Caco-2 (cell line): ENCODE measurements at regions not wholly inside any gene's neighbourhood (a gene's known extent, or its start where the extent isn't known, plus 50 kb on each side); places are given as distances from the start of the nearest gene placed in this dataset.

ENCODE experiments used
- BruUV-seq: library from RNA; stranded (reverse); fragments of 400-500 nt; replicated peaks from 2 replicates; lab custom pipeline; 2021; lab: Mats Ljungman, UMichigan
- CTCF ChIA-PET: fragments of 300-600 bp; sonication (Branson Sonifier 250); formaldehyde crosslinking; loops from one replicate; lab custom pipeline; 2022; ENCODE audit warnings: antibody characterized with exemption; lab: Charles Lee
- POLR2A ChIA-PET: fragments of 300-600 bp; sonication (Branson Sonifier 250); formaldehyde crosslinking; loops from one replicate; lab custom pipeline; 2022; ENCODE audit warnings: antibody characterized with exemption; lab: Charles Lee
- DNase-seq, 2 experiments: peaks; one replicate each; pipeline versions ENCODE4 v3.0.0 to v3.0.0-alpha.2; 2020 to 2022
- H3K27me3 ChIP-seq: replicated peaks from 2 replicates; pipeline ENCODE4 v1.6.0; 2011; ENCODE audit warnings: low read length; ENCODE audit not compliant: control insufficient read depth, insufficient read depth
- H3K36me3 ChIP-seq: 2 replicates; pipeline ENCODE4 v1.5.1; 2011; ENCODE audit warnings: low read length; ENCODE audit not compliant: control insufficient read depth, insufficient read depth
- H3K4me1 ChIP-seq: fragments of 250-450 bp; sonication (Bioruptor Pico); 2 replicates; pipeline ENCODE4 v1.5.1; 2020; ENCODE audit warnings: mild to moderate bottlenecking
- H3K4me3 ChIP-seq: 2 replicates; pipeline ENCODE4 v1.5.1; 2011; ENCODE audit warnings: low read depth, mild to moderate bottlenecking, control low read depth, low read length
- H3K9me3 ChIP-seq: fragments of 250-450 bp; sonication (Bioruptor Pico); 2 replicates; pipeline ENCODE4 v1.5.1; 2020; ENCODE audit warnings: mild to moderate bottlenecking, moderate library complexity
- H3K27ac Mint-ChIP-seq: one replicate; pipeline ENCODE4 v1.8.0; 2022; ENCODE audit warnings: mixed read lengths; ENCODE audit not compliant: unreplicated experiment
- H3K27me3 Mint-ChIP-seq: one replicate; pipeline ENCODE4 v1.8.0; 2022; ENCODE audit warnings: mixed read lengths; ENCODE audit not compliant: insufficient read depth, unreplicated experiment
- H3K36me3 Mint-ChIP-seq: one replicate; pipeline ENCODE4 v1.8.0; 2022; ENCODE audit warnings: mild to moderate bottlenecking, mixed read lengths; ENCODE audit not compliant: insufficient read depth, unreplicated experiment
- H3K4me1 Mint-ChIP-seq: one replicate; pipeline ENCODE4 v1.8.0; 2022; ENCODE audit warnings: low read depth, mixed read lengths; ENCODE audit not compliant: unreplicated experiment
- H3K4me3 Mint-ChIP-seq: one replicate; pipeline ENCODE4 v1.8.0; 2022; ENCODE audit warnings: mild to moderate bottlenecking, moderate library complexity, mixed read lengths; ENCODE audit not compliant: unreplicated experiment
- H3K9me3 Mint-ChIP-seq: one replicate; pipeline ENCODE4 v1.8.0; 2022; ENCODE audit warnings: mixed read lengths; ENCODE audit not compliant: unreplicated experiment
- intact Hi-C: fragments of 100-400 bp; cut with micrococcal nuclease; formaldehyde crosslinking; loops from one replicate; pipeline ENCODE4 v1.10.0; 2022; ENCODE audit not compliant: unreplicated experiment
- TF ChIP-seq, protein P1 (sequence below), 2 experiments: fragments of 200-600 bp in 1 of 2; IDR thresholded peaks; 1 replicate in 1 of 2; 2 replicates in 1 of 2; pipeline versions ENCODE4 v1.5.1 to v1.8.0; 2011 to 2022; ENCODE audit warnings: antibody characterized with exemption in 1 of 2, control low read depth in 1 of 2, inconsistent platforms in 1 of 2, low read depth in 1 of 2, low read length in 1 of 2, mild to moderate bottlenecking in 1 of 2, moderate library complexity in 1 of 2; ENCODE audit not compliant: insufficient read depth in 1 of 2, severe bottlenecking in 1 of 2, unreplicated experiment in 1 of 2

DNA sequence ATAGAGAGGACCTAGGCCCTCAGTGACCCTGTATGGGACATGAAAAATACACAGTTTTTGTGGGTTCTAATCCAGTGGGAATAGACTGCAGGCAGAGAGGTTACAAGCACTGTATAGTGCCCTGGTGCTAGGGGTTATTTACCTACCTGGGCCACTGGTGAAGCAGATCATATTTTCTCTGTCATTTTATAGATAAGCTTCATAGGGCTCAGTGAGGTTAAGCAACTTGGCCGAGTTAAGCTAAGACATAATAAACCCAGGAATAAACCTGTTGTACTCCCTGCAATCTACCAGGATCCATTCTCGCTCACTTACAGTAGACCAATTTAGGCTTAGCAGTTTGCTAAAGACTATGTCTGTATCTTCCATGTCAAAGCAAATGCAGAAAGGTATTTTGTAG lies 340.6 kb upstream of the KHDRBS2 start:
- Mint-ChIP-seq H3K4me3 (no peak overlapping the region), H3K27ac (no peak overlapping the region), H3K4me1 (peaks cover 7% of the 10 kb centered on the region), H3K27me3 (no peaks in the 10 kb centered on the region), H3K36me3 (no peaks in the 10 kb centered on the region), H3K9me3 (peaks cover 8% of the 10 kb centered on the region)
- Histone ChIP-seq H3K4me1 (peaks cover 7% of the 10 kb centered on the region), H3K36me3 (no peaks in the 10 kb centered on the region), H3K4me3 (no peak overlapping the region), H3K9me3 (no peaks in the 10 kb centered on the region), H3K27me3 (no peaks in the 10 kb centered on the region)
- intact Hi-C loops, result no loop called here
- TF ChIP-seq, protein P1, sequence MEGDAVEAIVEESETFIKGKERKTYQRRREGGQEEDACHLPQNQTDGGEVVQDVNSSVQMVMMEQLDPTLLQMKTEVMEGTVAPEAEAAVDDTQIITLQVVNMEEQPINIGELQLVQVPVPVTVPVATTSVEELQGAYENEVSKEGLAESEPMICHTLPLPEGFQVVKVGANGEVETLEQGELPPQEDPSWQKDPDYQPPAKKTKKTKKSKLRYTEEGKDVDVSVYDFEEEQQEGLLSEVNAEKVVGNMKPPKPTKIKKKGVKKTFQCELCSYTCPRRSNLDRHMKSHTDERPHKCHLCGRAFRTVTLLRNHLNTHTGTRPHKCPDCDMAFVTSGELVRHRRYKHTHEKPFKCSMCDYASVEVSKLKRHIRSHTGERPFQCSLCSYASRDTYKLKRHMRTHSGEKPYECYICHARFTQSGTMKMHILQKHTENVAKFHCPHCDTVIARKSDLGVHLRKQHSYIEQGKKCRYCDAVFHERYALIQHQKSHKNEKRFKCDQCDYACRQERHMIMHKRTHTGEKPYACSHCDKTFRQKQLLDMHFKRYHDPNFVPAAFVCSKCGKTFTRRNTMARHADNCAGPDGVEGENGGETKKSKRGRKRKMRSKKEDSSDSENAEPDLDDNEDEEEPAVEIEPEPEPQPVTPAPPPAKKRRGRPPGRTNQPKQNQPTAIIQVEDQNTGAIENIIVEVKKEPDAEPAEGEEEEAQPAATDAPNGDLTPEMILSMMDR (IDR thresholded peaks at IDR 0.05; ENCODE audit: insufficient read depth in 1 of 2, low read depth in 1 of 2, low read length in 1 of 2, severe bottlenecking in 1 of 2, unreplicated experiment in 1 of 2), result no peak
- CTCF ChIA-PET, result no interaction called here
- POLR2A ChIA-PET, result no interaction called here
- no peak for DNase-seq
- BruUV-seq, result no TSS peak

DNA sequence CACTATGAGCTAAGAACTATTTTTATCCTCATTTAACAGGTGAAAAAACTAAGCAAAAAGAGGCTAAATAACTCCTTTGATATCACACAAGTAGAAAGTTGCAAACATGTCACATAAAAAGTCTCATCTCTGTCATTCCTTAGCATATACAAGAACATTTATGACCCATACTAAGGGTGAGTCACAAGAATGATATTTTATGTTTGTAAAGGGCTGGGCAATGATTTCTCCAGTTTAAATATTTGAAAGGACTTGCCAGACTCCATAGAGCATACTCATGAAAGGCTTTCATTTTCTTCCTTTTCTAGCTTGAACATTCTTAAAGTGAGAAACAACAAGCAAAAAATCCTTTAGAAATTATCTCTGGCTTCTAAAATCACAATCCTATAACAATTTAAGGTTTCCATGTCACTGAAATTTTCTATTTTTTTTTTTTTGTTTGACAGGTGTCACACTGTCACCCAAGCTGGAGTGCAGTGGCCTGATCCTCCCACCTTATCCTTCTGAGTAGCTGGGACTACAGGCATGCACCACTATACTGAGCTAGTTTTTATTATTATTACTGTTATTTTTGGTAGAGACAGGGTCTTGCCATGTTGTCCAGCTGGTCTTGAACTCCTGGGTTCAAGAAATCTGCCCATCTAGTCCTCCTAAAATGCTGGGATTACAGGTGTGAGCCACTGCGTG lies 338.0 kb upstream of the KHDRBS2 start:
- intact Hi-C loops, result no loop called here
- H3K36me3 ChIP-seq, result no peaks in the 10 kb centered on the region
- no peak overlapping the region for H3K4me3 ChIP-seq
- Mint-ChIP-seq H3K36me3 (no peaks in the 10 kb centered on the region), H3K27me3 (no peaks in the 10 kb centered on the region), H3K4me3 (no peak overlapping the region), H3K27ac (peak overlapping the region; percentile 48), H3K9me3 (peaks cover 8% of the 10 kb centered on the region), H3K4me1 (peaks cover 7% of the 10 kb centered on the region)
- peak in 1 of 2 experiments; percentile 20 for DNase-seq
- ChIA-PET POLR2A (no interaction called here), CTCF (interaction anchor here (0.6 to 0.7 kb wide), 2 partner anchors 504 to 697 kb away, joined by 3 read pairs; no protein-coding TSS in a partner anchor)
- peaks cover 7% of the 10 kb centered on the region for H3K4me1 ChIP-seq
- H3K9me3 ChIP-seq, result no peaks in the 10 kb centered on the region
- TF ChIP-seq, protein P1 (IDR thresholded peaks at IDR 0.05; ENCODE audit: insufficient read depth in 1 of 2, low read depth in 1 of 2, low read length in 1 of 2, severe bottlenecking in 1 of 2, unreplicated experiment in 1 of 2), result no peak
- H3K27me3 ChIP-seq, result no peaks in the 10 kb centered on the region
- no TSS peak for BruUV-seq

DNA sequence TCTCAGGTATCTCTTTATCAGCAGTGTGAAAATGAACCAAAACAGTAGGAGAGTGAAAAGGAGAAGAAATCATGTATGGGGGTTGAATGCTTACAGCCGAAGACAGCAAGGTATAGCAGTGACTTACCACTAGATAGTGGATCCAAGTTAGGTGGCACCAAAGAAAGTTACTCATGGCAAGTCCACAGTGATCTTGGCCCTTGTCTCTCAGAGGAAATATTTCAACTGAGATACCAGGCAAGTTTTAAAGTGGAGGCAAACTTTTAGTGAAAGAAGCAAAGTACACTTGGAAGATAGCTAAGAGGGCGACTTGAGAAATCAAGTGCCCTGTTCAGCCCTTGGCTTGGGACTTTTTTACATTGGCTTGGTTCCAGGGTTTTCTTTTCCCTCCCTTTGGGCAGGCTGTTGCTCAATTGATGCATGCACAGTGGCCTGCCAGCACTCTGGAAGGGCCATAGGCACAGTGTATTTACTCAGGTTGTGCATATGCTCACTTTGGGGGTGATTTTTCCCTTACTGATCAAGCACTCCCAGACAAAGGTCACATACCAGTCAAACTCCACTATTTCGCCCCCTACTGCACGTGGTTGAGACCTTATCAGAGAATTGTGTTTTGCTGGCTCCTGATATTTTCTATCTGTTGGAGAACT lies 329.5 kb upstream of the KHDRBS2 start:
- no peaks in the 10 kb centered on the region for H3K36me3 Mint-ChIP-seq
- intact Hi-C loops, result no loop called here
- H3K4me3 Mint-ChIP-seq, result no peak overlapping the region
- no peaks in the 10 kb centered on the region for H3K27me3 Mint-ChIP-seq
- no TSS peak for BruUV-seq
- ChIA-PET CTCF (no interaction called here), POLR2A (no interaction called here)
- Histone ChIP-seq H3K36me3 (no peaks in the 10 kb centered on the region), H3K9me3 (peaks cover 13% of the 10 kb centered on the region), H3K4me1 (peaks cover 39% of the 10 kb centered on the region), H3K27me3 (no peaks in the 10 kb centered on the region), H3K4me3 (no peak overlapping the region)
- DNase-seq, result peak; percentile 35 to 66
- peaks cover 53% of the 10 kb centered on the region for H3K9me3 Mint-ChIP-seq
- H3K4me1 Mint-ChIP-seq, result peaks cover 31% of the 10 kb centered on the region
- peak overlapping the region; percentile 73 for H3K27ac Mint-ChIP-seq
- TF ChIP-seq, protein P1 (IDR thresholded peaks at IDR 0.05; ENCODE audit: insufficient read depth in 1 of 2, low read depth in 1 of 2, low read length in 1 of 2, severe bottlenecking in 1 of 2, unreplicated experiment in 1 of 2), result peak in 1 of 2 experiments; percentile 10
